ENCODE measurements at regions not wholly inside any gene's neighbourhood (a gene's known extent, or its start where the extent isn't known, plus 50 kb on each side); places are given as distances from the start of the nearest gene placed in this dataset.

- DNase-seq = peak in 1 of 3 donors; percentile 35
- no peak overlapping the region for H3K4me2 ChIP-seq (replicated peaks; ENCODE audit: extremely low read depth, low read length, poor library complexity, severe bottlenecking)
- no CpG with 5 or more reads among the region's 1 CpG for WGBS (ENCODE audit: insufficient coverage)
- no peak for TF ChIP-seq CTCF (IDR thresholded peaks at IDR 0.05)
- Mint-ChIP-seq H3K9me3 (peaks cover 33 to 51% (median 44%) of the 10 kb centered on the region in 7 donors), H3K4me3 (no peak overlapping the region), H3K27me3 (ENCODE audit: low read depth in 3 of 3) (no peaks in the 10 kb centered on the region), H3K27ac (no peak overlapping the region), H3K4me1 (no peaks in the 10 kb centered on the region), H3K36me3 (peaks cover 2 to 4% of the 10 kb centered on the region in 2 donors)
- H3K9me3 ChIP-seq (replicated peaks in 1 of 2; ENCODE audit: control insufficient read depth in 1 of 2, insufficient read depth in 1 of 2, low read length in 2 of 2) = peaks cover 22 to 25% of the 10 kb centered on the region in 2 donors
- H3K36me3 ChIP-seq (replicated peaks in 1 of 2; ENCODE audit: control insufficient read depth in 1 of 2, insufficient read depth in 2 of 2, low read length in 2 of 2) = no peaks in the 10 kb centered on the region
- H3K27me3 ChIP-seq (ENCODE audit: control insufficient read depth in 2 of 2, insufficient read depth in 2 of 2, low read length in 2 of 2) = no peaks in the 10 kb centered on the region
- H3K4me3 ChIP-seq (replicated peaks in 1 of 3; ENCODE audit: low read depth in 2 of 3, low read length in 3 of 3) = no peak overlapping the region
- no peak overlapping the region for H2AFZ ChIP-seq (ENCODE audit: insufficient read depth, low read depth, low read length, poor library complexity, severe bottlenecking)
- no peaks in the 10 kb centered on the region for H3K4me1 ChIP-seq (ENCODE audit: control insufficient read depth in 1 of 2, insufficient read depth in 2 of 2, low read length in 2 of 2)
- H3K79me2 ChIP-seq (ENCODE audit: insufficient read depth, low read length) = no peaks in the 10 kb centered on the region
- intact Hi-C loops (cut with micrococcal nuclease) = no loop called here
- H3K27ac ChIP-seq (ENCODE audit: low read depth in 1 of 2, low read length in 2 of 2) = no peak overlapping the region
- no peaks in the 10 kb centered on the region for H4K20me1 ChIP-seq (ENCODE audit: insufficient read depth, low read length)
- H3K9ac ChIP-seq (ENCODE audit: insufficient read depth, low read length, poor library complexity, severe bottlenecking) = no peak overlapping the region
These were observed 225.4 kb downstream of the TXNL1 start for GRCh38 chr18:56412951-56413350.

GRCh38 chr18:56409736-56410135 lies 228.7 kb downstream of the TXNL1 start:
- TF ChIP-seq CTCF (IDR thresholded peaks at IDR 0.05) = no peak

More at GRCh38 chr18:56409736-56410135, 228.7 kb downstream of the TXNL1 start:
- no peaks in the 10 kb centered on the region for H3K36me3 ChIP-seq (replicated peaks in 1 of 2; ENCODE audit: control insufficient read depth in 1 of 2, insufficient read depth in 2 of 2, low read length in 2 of 2)
- H4K20me1 ChIP-seq (ENCODE audit: insufficient read depth, low read length) = no peaks in the 10 kb centered on the region
- no peak overlapping the region for H3K4me3 ChIP-seq (replicated peaks in 1 of 3; ENCODE audit: low read depth in 2 of 3, low read length in 3 of 3)
- DNase-seq = no peak
- no peak overlapping the region for H3K4me2 ChIP-seq (replicated peaks; ENCODE audit: extremely low read depth, low read length, poor library complexity, severe bottlenecking)
- H2AFZ ChIP-seq (ENCODE audit: insufficient read depth, low read depth, low read length, poor library complexity, severe bottlenecking) = no peak overlapping the region
- Mint-ChIP-seq H3K27me3 (ENCODE audit: low read depth in 3 of 3) (no peaks in the 10 kb centered on the region), H3K9me3 (peaks cover 15 to 29% (median 18%) of the 10 kb centered on the region in 7 donors), H3K27ac (no peak overlapping the region), H3K4me1 (no peaks in the 10 kb centered on the region), H3K36me3 (peaks cover 0 to 1% of the 10 kb centered on the region in 2 donors), H3K4me3 (no peak overlapping the region)
- intact Hi-C loops (cut with micrococcal nuclease) = no loop called here
- no peaks in the 10 kb centered on the region for H3K79me2 ChIP-seq (ENCODE audit: insufficient read depth, low read length)
- H3K9me3 ChIP-seq (replicated peaks in 1 of 2; ENCODE audit: control insufficient read depth in 1 of 2, insufficient read depth in 1 of 2, low read length in 2 of 2) = peaks cover 12 to 15% of the 10 kb centered on the region in 2 donors
- no peak overlapping the region for H3K9ac ChIP-seq (ENCODE audit: insufficient read depth, low read length, poor library complexity, severe bottlenecking)
- no peaks in the 10 kb centered on the region for H3K27me3 ChIP-seq (ENCODE audit: control insufficient read depth in 2 of 2, insufficient read depth in 2 of 2, low read length in 2 of 2)
- no peak overlapping the region for H3K27ac ChIP-seq (ENCODE audit: low read depth in 1 of 2, low read length in 2 of 2)
- no peaks in the 10 kb centered on the region for H3K4me1 ChIP-seq (ENCODE audit: control insufficient read depth in 1 of 2, insufficient read depth in 2 of 2, low read length in 2 of 2)
